ENCODE measurements at regions not wholly inside any gene's neighbourhood (a gene's known extent, or its start where the extent isn't known, plus 50 kb on each side); places are given as distances from the start of the nearest gene placed in this dataset.
"Not testable (repeated sequence)": the region's sequence is repeated elsewhere in the genome, so short reads cannot be mapped to it uniquely, and the experiment has no call there.

GRCh38 chr12:131644481-131644880 is 66.4 kb upstream of the SFSWAP start:
- DNase-seq (ENCODE audit: insufficient read length, low spot score): no peak
- no peak for FAIRE-seq
- no peak for TF ChIP-seq POLR2A (IDR thresholded peaks at IDR 0.05; ENCODE audit: low read depth, low read length)
- TF ChIP-seq TAF1 (IDR thresholded peaks at IDR 0.05; ENCODE audit: low read depth, low read length): no peak
- no peak for TF ChIP-seq PAX5 (IDR thresholded peaks at IDR 0.05; ENCODE audit: insufficient read depth, low read length, severe bottlenecking)
- TF ChIP-seq POU2F2 (IDR thresholded peaks at IDR 0.05; ENCODE audit: low read depth, low read length): no peak
- TF ChIP-seq SPI1 (IDR thresholded peaks at IDR 0.05; ENCODE audit: low read depth, low read length): no peak
- TF ChIP-seq POLR2AphosphoS5 (IDR thresholded peaks at IDR 0.05; ENCODE audit: low read depth, low read length): no peak

- not testable (repeated sequence) for FAIRE-seq; DNase-seq (ENCODE audit: insufficient read length, low spot score)
These were observed 66.0 kb upstream of the SFSWAP start for GRCh38 chr12:131644917-131645316.

- DNase-seq (ENCODE audit: insufficient read length, low spot score); FAIRE-seq: not testable (repeated sequence)
These were observed 65.3 kb upstream of the SFSWAP start for GRCh38 chr12:131645557-131645956.

- FAIRE-seq; DNase-seq (ENCODE audit: insufficient read length, low spot score): not testable (repeated sequence)
These were observed 64.4 kb upstream of the SFSWAP start for GRCh38 chr12:131646444-131646843.

GRCh38 chr12:131647667-131648066 is 63.2 kb upstream of the SFSWAP start:
- DNase-seq (ENCODE audit: insufficient read length, low spot score) (no peak), FAIRE-seq (no peak)
- TF ChIP-seq POLR2AphosphoS5 (IDR thresholded peaks at IDR 0.05; ENCODE audit: low read depth, low read length) (no peak), POU2F2 (IDR thresholded peaks at IDR 0.05; ENCODE audit: low read depth, low read length) (no peak), POLR2A (IDR thresholded peaks at IDR 0.05; ENCODE audit: low read depth, low read length) (no peak), TAF1 (IDR thresholded peaks at IDR 0.05; ENCODE audit: low read depth, low read length) (no peak), PAX5 (IDR thresholded peaks at IDR 0.05; ENCODE audit: insufficient read depth, low read length, severe bottlenecking) (no peak), SPI1 (IDR thresholded peaks at IDR 0.05; ENCODE audit: low read depth, low read length) (no peak)

- DNase-seq (ENCODE audit: insufficient read length, low spot score): not testable (repeated sequence)
- FAIRE-seq: peak; percentile 65
These were observed 55.3 kb upstream of the SFSWAP start for GRCh38 chr12:131655469-131656174.

GRCh38 chr12:131656796-131657195 is 54.1 kb upstream of the SFSWAP start:
- peak; percentile 67 for FAIRE-seq
- not testable (repeated sequence) for DNase-seq (ENCODE audit: insufficient read length, low spot score)

GRCh38 chr12:131658605-131659004 is 52.3 kb upstream of the SFSWAP start:
- not testable (repeated sequence) for DNase-seq (ENCODE audit: insufficient read length, low spot score); FAIRE-seq

GRCh38 chr12:131659484-131659883 is 51.4 kb upstream of the SFSWAP start:
- not testable (repeated sequence) for FAIRE-seq; DNase-seq (ENCODE audit: insufficient read length, low spot score)

- FAIRE-seq; DNase-seq (ENCODE audit: insufficient read length, low spot score): not testable (repeated sequence)
These were observed 50.9 kb upstream of the SFSWAP start for GRCh38 chr12:131659976-131660375.

GRCh38 chr12:131660401-131660800 is 50.5 kb upstream of the SFSWAP start:
- DNase-seq (ENCODE audit: insufficient read length, low spot score); FAIRE-seq: not testable (repeated sequence)

Data from GM12891 (cell line).